VCaP (cell line): ENCODE measurements at regions not wholly inside any gene's neighbourhood (a gene's known extent, or its start where the extent isn't known, plus 50 kb on each side); places are given as distances from the start of the nearest gene placed in this dataset.

Experiments used
- H3K27ac ChIP-seq: fragments of 450-650 bp; 2 replicates; pipeline ENCODE4 v1.5.1; 2017
- TF ChIP-seq, protein P1 (sequence below): fragments of 450-650 bp; conservative IDR thresholded peaks from 2 replicates; pipeline ENCODE4 v1.5.1; 2017; ENCODE audit warnings: mild to moderate bottlenecking, moderate library complexity

DNA sequence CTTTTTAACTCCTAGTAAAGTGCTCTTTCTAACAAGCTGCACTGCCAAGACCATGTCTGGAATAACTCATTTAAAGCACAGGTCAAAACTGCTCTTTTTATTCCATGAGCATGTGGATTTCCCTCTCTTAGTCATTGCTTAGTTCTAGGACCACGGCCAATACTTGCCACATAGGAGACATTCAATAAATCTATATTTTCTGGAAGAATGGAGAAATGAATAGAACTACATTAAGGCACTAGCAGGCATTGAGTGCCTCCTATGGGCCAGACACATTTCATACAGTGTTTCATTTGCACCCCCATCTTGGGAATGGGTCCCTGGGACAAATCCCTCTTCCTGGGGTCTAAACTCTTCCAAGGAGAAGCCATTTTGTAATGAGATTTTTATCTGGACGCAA lies 552.8 kb upstream of the CITED2 start:
- TF ChIP-seq, protein P1, sequence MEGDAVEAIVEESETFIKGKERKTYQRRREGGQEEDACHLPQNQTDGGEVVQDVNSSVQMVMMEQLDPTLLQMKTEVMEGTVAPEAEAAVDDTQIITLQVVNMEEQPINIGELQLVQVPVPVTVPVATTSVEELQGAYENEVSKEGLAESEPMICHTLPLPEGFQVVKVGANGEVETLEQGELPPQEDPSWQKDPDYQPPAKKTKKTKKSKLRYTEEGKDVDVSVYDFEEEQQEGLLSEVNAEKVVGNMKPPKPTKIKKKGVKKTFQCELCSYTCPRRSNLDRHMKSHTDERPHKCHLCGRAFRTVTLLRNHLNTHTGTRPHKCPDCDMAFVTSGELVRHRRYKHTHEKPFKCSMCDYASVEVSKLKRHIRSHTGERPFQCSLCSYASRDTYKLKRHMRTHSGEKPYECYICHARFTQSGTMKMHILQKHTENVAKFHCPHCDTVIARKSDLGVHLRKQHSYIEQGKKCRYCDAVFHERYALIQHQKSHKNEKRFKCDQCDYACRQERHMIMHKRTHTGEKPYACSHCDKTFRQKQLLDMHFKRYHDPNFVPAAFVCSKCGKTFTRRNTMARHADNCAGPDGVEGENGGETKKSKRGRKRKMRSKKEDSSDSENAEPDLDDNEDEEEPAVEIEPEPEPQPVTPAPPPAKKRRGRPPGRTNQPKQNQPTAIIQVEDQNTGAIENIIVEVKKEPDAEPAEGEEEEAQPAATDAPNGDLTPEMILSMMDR = no peak
- H3K27ac ChIP-seq = no peak overlapping the region

- TF ChIP-seq, protein P1 = no peak
These were observed 552.3 kb upstream of the CITED2 start for GRCh38 chr6:139926711-139927110.

DNA sequence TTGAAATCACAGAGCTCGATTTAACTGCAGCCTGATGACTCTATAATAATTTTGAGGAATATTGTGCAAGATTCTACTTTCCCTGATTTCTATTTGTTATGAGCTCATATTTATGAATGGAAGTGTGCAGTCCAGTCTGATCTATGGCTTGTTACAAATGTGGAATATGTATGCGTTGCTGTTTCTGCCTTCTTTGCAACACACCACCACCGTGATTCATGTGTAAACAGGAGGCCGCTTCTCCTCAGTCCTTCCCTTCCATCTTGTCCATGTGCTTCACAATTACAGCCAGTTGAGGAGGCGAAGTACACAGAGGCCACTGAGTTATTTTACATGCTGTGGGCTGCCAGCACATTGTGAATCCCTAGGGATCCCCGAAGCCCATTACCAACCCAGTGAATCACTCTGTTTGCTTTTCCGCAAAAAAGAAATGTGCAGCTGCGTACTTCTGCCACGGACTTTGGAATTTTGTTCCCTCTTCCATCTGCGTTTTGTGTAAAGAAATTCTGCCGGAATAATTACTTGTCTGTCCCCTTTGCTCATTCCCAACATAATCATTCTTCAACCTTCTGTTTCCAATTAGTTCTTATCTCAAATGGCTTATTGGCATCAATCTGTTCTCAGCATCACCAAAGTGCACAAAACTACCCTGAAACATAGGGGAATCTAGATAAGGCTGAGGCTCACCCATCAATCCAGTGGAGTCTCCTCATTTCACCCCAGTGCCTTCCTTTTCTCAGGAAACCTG lies 551.6 kb upstream of the CITED2 start:
- no peak overlapping the region for H3K27ac ChIP-seq
- TF ChIP-seq, protein P1 = no peak

More at GRCh38 chr6:139926711-139927110, 552.3 kb upstream of the CITED2 start:
- no peak overlapping the region for H3K27ac ChIP-seq

GRCh38 chr6:139923964-139924475 lies 549.6 kb upstream of the CITED2 start:
- TF ChIP-seq, protein P1 = no peak
- H3K27ac ChIP-seq = no peak overlapping the region

DNA sequence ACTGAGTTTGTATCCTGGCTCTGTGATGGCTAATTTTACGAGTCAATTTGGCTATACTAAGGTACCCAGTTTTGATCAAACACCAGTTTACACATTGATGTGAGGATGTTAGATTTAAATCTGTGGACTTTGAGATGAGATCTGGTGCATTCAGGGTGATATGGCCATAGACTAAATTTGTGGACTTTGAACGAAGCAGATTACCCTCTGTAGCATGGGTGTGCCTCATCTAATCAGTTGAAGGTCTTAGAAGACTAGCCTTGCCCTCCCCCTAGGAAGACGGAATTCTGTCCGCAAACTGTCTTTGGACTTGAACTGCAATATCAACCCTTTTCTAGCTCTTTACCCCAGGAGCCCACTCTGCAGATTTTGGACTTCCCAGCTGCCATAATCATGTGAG lies 547.8 kb upstream of the CITED2 start:
- no peak overlapping the region for H3K27ac ChIP-seq
- TF ChIP-seq, protein P1 = no peak

GRCh38 chr6:139920776-139921100 lies 546.3 kb upstream of the CITED2 start:
- TF ChIP-seq, protein P1 = no peak
- H3K27ac ChIP-seq = no peak overlapping the region

GRCh38 chr6:139920027-139920775 lies 545.8 kb upstream of the CITED2 start:
- TF ChIP-seq, protein P1 = no peak
- no peak overlapping the region for H3K27ac ChIP-seq
